H9 (cell line): ENCODE measurements at regions not wholly inside any gene's neighbourhood (a gene's known extent, or its start where the extent isn't known, plus 50 kb on each side); places are given as distances from the start of the nearest gene placed in this dataset.

Experiments used
- DNase-seq: peaks from one replicate; pipeline ENCODE4 v3.0.0-alpha.2; 2017
- H2AFZ ChIP-seq: one replicate; pipeline ENCODE4 v1.6.1; 2013; ENCODE audit warnings: mild to moderate bottlenecking, low read length, control low read depth, moderate library complexity
- H2AK5ac ChIP-seq: 2 replicates; pipeline ENCODE4 v1.6.1; 2013; ENCODE audit warnings: low read length, control low read depth, mixed read lengths; ENCODE audit not compliant: insufficient read length
- H2BK120ac ChIP-seq: one replicate; pipeline ENCODE4 v1.6.1; 2013; ENCODE audit warnings: low read depth, mild to moderate bottlenecking, low read length, control low read depth, inconsistent platforms; ENCODE audit not compliant: poor library complexity, severe bottlenecking
- H2BK12ac ChIP-seq: 2 replicates; pipeline ENCODE4 v1.6.1; 2013; ENCODE audit warnings: low read length, control low read depth, mixed read lengths, low read depth; ENCODE audit not compliant: insufficient read length
- H2BK15ac ChIP-seq: 2 replicates; pipeline ENCODE4 v1.6.1; 2013; ENCODE audit warnings: low read depth, low read length, control low read depth
- H2BK20ac ChIP-seq: one replicate; pipeline ENCODE4 v1.6.1; 2013; ENCODE audit warnings: low read depth, mild to moderate bottlenecking, low read length, control low read depth, inconsistent platforms; ENCODE audit not compliant: poor library complexity, severe bottlenecking
- H2BK5ac ChIP-seq: 2 replicates; pipeline ENCODE4 v1.6.1; 2013; ENCODE audit warnings: low read length, control low read depth, mixed read lengths; ENCODE audit not compliant: insufficient read length
- H3K14ac ChIP-seq: 2 replicates; pipeline ENCODE4 v1.6.1; 2013; ENCODE audit warnings: low read length, control low read depth; ENCODE audit not compliant: insufficient read depth
- H3K18ac ChIP-seq: 2 replicates; pipeline ENCODE4 v1.6.1; 2013; ENCODE audit warnings: low read depth, mild to moderate bottlenecking, mixed read lengths, low read length, control low read depth; ENCODE audit not compliant: insufficient read length
- H3K23ac ChIP-seq: 2 replicates; pipeline ENCODE4 v1.6.1; 2013; ENCODE audit warnings: low read length, control low read depth, mixed read lengths, low read depth; ENCODE audit not compliant: insufficient read length
- H3K23me2 ChIP-seq: 2 replicates; pipeline ENCODE4 v1.6.1; 2013; ENCODE audit warnings: low read depth, mild to moderate bottlenecking, mixed read lengths, low read length, control low read depth; ENCODE audit not compliant: insufficient read length, poor library complexity, severe bottlenecking
- H3K27ac ChIP-seq: 2 replicates; pipeline ENCODE4 v1.5.1; 2013; ENCODE audit warnings: low read length, control low read depth, mixed read lengths, low read depth; ENCODE audit not compliant: insufficient read length
- H3K27me3 ChIP-seq: 2 replicates; pipeline ENCODE4 v1.6.1; 2013; ENCODE audit warnings: low read length, control low read depth, inconsistent platforms; ENCODE audit not compliant: insufficient read depth
- H3K4ac ChIP-seq: 2 replicates; pipeline ENCODE4 v1.6.1; 2013; ENCODE audit warnings: low read depth, mild to moderate bottlenecking, control low read depth, inconsistent platforms, low read length, moderate library complexity
- H3K4me1 ChIP-seq: 2 replicates; pipeline ENCODE4 v1.6.1; 2013; ENCODE audit warnings: low read length, control low read depth, inconsistent platforms; ENCODE audit not compliant: insufficient read depth
- H3K4me2 ChIP-seq: 2 replicates; pipeline ENCODE4 v1.6.1; 2013; ENCODE audit warnings: low read length, control low read depth, mixed read lengths; ENCODE audit not compliant: insufficient read length, insufficient read depth
- H3K56ac ChIP-seq: 2 replicates; pipeline ENCODE4 v1.6.1; 2013; ENCODE audit warnings: low read depth, mild to moderate bottlenecking, mixed read lengths, low read length, control low read depth; ENCODE audit not compliant: insufficient read length
- H3K79me1 ChIP-seq: 2 replicates; pipeline ENCODE4 v1.6.1; 2013; ENCODE audit warnings: low read depth, mild to moderate bottlenecking, moderate library complexity, low read length, control low read depth, inconsistent platforms; ENCODE audit not compliant: insufficient read depth, poor library complexity, severe bottlenecking
- H3K79me2 ChIP-seq: 2 replicates; pipeline ENCODE4 v1.6.1; 2013; ENCODE audit warnings: low read length, control low read depth, inconsistent platforms; ENCODE audit not compliant: insufficient read depth
- H3K9ac ChIP-seq: 2 replicates; pipeline ENCODE4 v1.6.1; 2013; ENCODE audit warnings: low read length, control low read depth, mixed read lengths; ENCODE audit not compliant: insufficient read length; ENCODE audit errors: extremely low read depth
- H3K9me3 ChIP-seq: one replicate; pipeline ENCODE4 v1.6.1; 2013; ENCODE audit warnings: low read depth, low read length, inconsistent platforms; ENCODE audit not compliant: control insufficient read depth
- H3T11ph ChIP-seq: one replicate; pipeline ENCODE4 v1.6.1; 2013; ENCODE audit warnings: mild to moderate bottlenecking, low read length, control low read depth, inconsistent platforms
- H4K20me1 ChIP-seq: one replicate; pipeline ENCODE4 v1.6.1; 2013; ENCODE audit not compliant: control insufficient read depth, insufficient read length, insufficient read depth
- H4K5ac ChIP-seq: 2 replicates; pipeline ENCODE4 v1.6.1; 2013; ENCODE audit warnings: low read depth, mild to moderate bottlenecking, mixed read lengths, low read length, control low read depth; ENCODE audit not compliant: insufficient read length
- H4K8ac ChIP-seq: replicated peaks from 2 replicates; pipeline ENCODE4 v1.6.1; 2013; ENCODE audit warnings: low read length, control low read depth, mixed read lengths, low read depth; ENCODE audit not compliant: insufficient read length
- H4K91ac ChIP-seq: 2 replicates; pipeline ENCODE4 v1.6.1; 2013; ENCODE audit warnings: low read depth, mild to moderate bottlenecking, moderate library complexity, mixed read lengths, low read length, control low read depth; ENCODE audit not compliant: insufficient read length
- H3K27ac Mint-ChIP-seq, 3 experiments: 2 replicates in 2 of 3; 3 replicates in 1 of 3; pipeline ENCODE4 v1.8.0; 2020 to 2021; ENCODE audit warnings: mixed read lengths in 3 of 3, mild to moderate bottlenecking in 1 of 3, moderate library complexity in 1 of 3
- H3K27me3 Mint-ChIP-seq: 2 replicates; pipeline ENCODE4 v1.8.0; 2021; ENCODE audit warnings: low read depth, mild to moderate bottlenecking, moderate library complexity, mixed read lengths
- H3K36me3 Mint-ChIP-seq, 3 experiments: 2 replicates in 2 of 3; 3 replicates in 1 of 3; pipeline ENCODE4 v1.8.0; 2020 to 2021; ENCODE audit warnings: low read depth in 3 of 3, mixed read lengths in 3 of 3; ENCODE audit not compliant: insufficient read depth in 1 of 3
- H3K4me1 Mint-ChIP-seq, 2 experiments: 2 replicates each; pipeline ENCODE4 v1.8.0; 2020; ENCODE audit warnings: mixed read lengths in 2 of 2
- H3K4me3 Mint-ChIP-seq, 2 experiments: 2 replicates in 1 of 2; 3 replicates in 1 of 2; pipeline ENCODE4 v1.8.0; 2020 to 2021; ENCODE audit warnings: mild to moderate bottlenecking in 2 of 2, mixed read lengths in 2 of 2, moderate library complexity in 1 of 2
- H3K9me3 Mint-ChIP-seq, 2 experiments: 2 replicates in 1 of 2; 3 replicates in 1 of 2; pipeline ENCODE4 v1.8.0; 2020; ENCODE audit warnings: mild to moderate bottlenecking in 2 of 2, mixed read lengths in 2 of 2, moderate library complexity in 1 of 2
- CTCF ChIP-seq: fragments of 200-600 bp; sonication (generic); conservative IDR thresholded peaks from 3 replicates; pipeline ENCODE4 v1.8.0; 2021; ENCODE audit warnings: antibody characterized with exemption, mild to moderate bottlenecking
- WGBS: extraction: QIAGEN DNeasy Blood & Tissue Kit; methylation state at CpG from one replicate; pipeline ENCODE4 v1.1.7; 2013; ENCODE audit warnings: missing lambda C conversion rate, low lambda C conversion rate, mixed read lengths; ENCODE audit not compliant: insufficient read length; ENCODE audit errors: extremely low coverage; 5-methylcytosine and 5-hydroxymethylcytosine counted together

GRCh38 chr21:18030248-18030647 is 211.1 kb upstream of the C21orf91 start:
- Histone ChIP-seq H3K27ac (no peak overlapping the region), H3K14ac (no peak overlapping the region), H3K23me2 (no peaks in the 10 kb centered on the region), H3K4me2 (no peak overlapping the region), H3K4ac (no peak overlapping the region), H3K79me1 (no peaks in the 10 kb centered on the region), H3K56ac (no peak overlapping the region), H2BK120ac (no peak overlapping the region), H4K91ac (no peak overlapping the region), H2AFZ (no peak overlapping the region), H3K9me3 (no peaks in the 10 kb centered on the region), H3K9ac (no peak overlapping the region), H2BK5ac (no peak overlapping the region), H3K18ac (no peak overlapping the region), H2AK5ac (no peak overlapping the region), H4K20me1 (no peaks in the 10 kb centered on the region), H2BK15ac (no peak overlapping the region), H2BK12ac (no peak overlapping the region), H4K8ac (no peak overlapping the region), H3K79me2 (no peaks in the 10 kb centered on the region), H3K4me1 (no peaks in the 10 kb centered on the region), H2BK20ac (no peak overlapping the region), H3T11ph (no peak overlapping the region), H4K5ac (no peak overlapping the region), H3K27me3 (no peaks in the 10 kb centered on the region), H3K23ac (no peak overlapping the region)
- H3K27ac Mint-ChIP-seq, result peak overlapping the region in 1 of 3 experiments; percentile 79; a peak in 2 of 7 replicates
- WGBS, result no CpG with 5 or more reads among the region's 4 CpGs
- H3K27me3 Mint-ChIP-seq, result no peaks in the 10 kb centered on the region
- DNase-seq, result no peak
- peaks cover 0 to under 1% (median 0%) of the 10 kb centered on the region in 3 experiments; a peak in 1 of 7 replicates for H3K36me3 Mint-ChIP-seq
- H3K4me1 Mint-ChIP-seq, result peaks cover 2 to 3% of the 10 kb centered on the region in 2 experiments; a peak in 2 of 4 replicates
- H3K9me3 Mint-ChIP-seq, result 0 out of 5 replicates have a peak, but pooled peaks cover 0 to 2% of the 10 kb centered on the region in 2 experiments
- H3K4me3 Mint-ChIP-seq, result no peak overlapping the region
- TF ChIP-seq CTCF, result no peak
